ENCODE measurements at regions not wholly inside any gene's neighbourhood (a gene's known extent, or its start where the extent isn't known, plus 50 kb on each side); places are given as distances from the start of the nearest gene placed in this dataset.

DNA sequence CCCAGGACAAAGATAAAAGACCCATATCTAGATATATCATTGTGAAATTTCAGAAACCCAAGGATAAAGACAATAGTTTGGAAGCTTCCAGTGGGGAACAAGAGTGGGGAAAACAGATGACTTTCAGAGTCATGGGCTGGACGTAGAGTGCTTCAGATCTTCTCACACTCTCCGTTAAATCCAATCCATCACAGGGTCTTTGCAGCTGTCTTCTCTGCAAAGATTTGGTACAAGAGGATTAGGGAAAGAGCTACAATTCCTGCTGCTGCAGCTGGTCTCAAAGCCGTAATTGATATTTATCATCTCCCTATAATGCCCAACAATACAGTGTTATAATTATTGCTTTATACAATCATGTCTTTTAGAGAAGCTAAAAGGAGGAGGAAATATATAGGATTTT, 63.4 kb upstream of the CLPB start:
- H3K36me3 Mint-ChIP-seq (ENCODE audit: insufficient read depth, unreplicated experiment) = no peaks in the 10 kb centered on the region
- H3K27ac Mint-ChIP-seq (ENCODE audit: unreplicated experiment) = no peak overlapping the region
- no peaks in the 10 kb centered on the region for H3K9me3 Mint-ChIP-seq (ENCODE audit: unreplicated experiment)
- Histone ChIP-seq H3K27me3 (replicated peaks; ENCODE audit: control insufficient read depth, insufficient read depth, low read length) (no peaks in the 10 kb centered on the region), H3K4me3 (ENCODE audit: low read depth, low read length) (no peak overlapping the region), H3K9me3 (peaks cover 13% of the 10 kb centered on the region), H3K4me1 (no peaks in the 10 kb centered on the region), H3K36me3 (ENCODE audit: control insufficient read depth, insufficient read depth, low read length) (no peaks in the 10 kb centered on the region)
- intact Hi-C loops (cut with micrococcal nuclease; ENCODE audit: unreplicated experiment) = no loop called here
- ChIA-PET POLR2A (no interaction called here), CTCF (interaction anchor here (0.9 kb wide), 1 partner anchor 26 kb away, joined by 5 read pairs; no protein-coding TSS in a partner anchor)
- BruUV-seq (replicated peaks) = no TSS peak
- no peak overlapping the region for H3K4me3 Mint-ChIP-seq (ENCODE audit: unreplicated experiment)
- H3K4me1 Mint-ChIP-seq (ENCODE audit: low read depth, unreplicated experiment) = no peaks in the 10 kb centered on the region
- TF ChIP-seq, protein P1, sequence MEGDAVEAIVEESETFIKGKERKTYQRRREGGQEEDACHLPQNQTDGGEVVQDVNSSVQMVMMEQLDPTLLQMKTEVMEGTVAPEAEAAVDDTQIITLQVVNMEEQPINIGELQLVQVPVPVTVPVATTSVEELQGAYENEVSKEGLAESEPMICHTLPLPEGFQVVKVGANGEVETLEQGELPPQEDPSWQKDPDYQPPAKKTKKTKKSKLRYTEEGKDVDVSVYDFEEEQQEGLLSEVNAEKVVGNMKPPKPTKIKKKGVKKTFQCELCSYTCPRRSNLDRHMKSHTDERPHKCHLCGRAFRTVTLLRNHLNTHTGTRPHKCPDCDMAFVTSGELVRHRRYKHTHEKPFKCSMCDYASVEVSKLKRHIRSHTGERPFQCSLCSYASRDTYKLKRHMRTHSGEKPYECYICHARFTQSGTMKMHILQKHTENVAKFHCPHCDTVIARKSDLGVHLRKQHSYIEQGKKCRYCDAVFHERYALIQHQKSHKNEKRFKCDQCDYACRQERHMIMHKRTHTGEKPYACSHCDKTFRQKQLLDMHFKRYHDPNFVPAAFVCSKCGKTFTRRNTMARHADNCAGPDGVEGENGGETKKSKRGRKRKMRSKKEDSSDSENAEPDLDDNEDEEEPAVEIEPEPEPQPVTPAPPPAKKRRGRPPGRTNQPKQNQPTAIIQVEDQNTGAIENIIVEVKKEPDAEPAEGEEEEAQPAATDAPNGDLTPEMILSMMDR (IDR thresholded peaks at IDR 0.05; ENCODE audit: insufficient read depth in 1 of 2, low read depth in 1 of 2, low read length in 1 of 2, severe bottlenecking in 1 of 2, unreplicated experiment in 1 of 2) = no peak
- no peaks in the 10 kb centered on the region for H3K27me3 Mint-ChIP-seq (ENCODE audit: insufficient read depth, unreplicated experiment)
- DNase-seq = no peak

DNA sequence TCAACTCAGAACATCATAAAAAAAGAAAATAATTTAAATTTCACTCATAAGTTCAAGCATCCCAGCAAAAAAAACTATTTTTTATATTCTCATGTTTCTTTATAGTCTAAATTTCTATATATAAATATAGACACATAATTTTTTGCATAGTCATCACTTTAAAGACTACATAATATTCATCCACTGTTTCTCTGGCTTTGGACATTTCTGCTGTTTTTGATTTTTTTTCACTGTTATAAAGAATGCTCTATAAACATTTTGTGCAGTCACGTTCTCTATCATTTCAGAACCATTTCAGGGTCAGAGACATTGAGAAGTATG, 59.7 kb upstream of the CLPB start:
- Mint-ChIP-seq H3K9me3 (ENCODE audit: unreplicated experiment) (no peaks in the 10 kb centered on the region), H3K27ac (ENCODE audit: unreplicated experiment) (no peak overlapping the region), H3K27me3 (ENCODE audit: insufficient read depth, unreplicated experiment) (peaks cover 3% of the 10 kb centered on the region), H3K36me3 (ENCODE audit: insufficient read depth, unreplicated experiment) (no peaks in the 10 kb centered on the region), H3K4me1 (ENCODE audit: low read depth, unreplicated experiment) (no peaks in the 10 kb centered on the region), H3K4me3 (ENCODE audit: unreplicated experiment) (no peak overlapping the region)
- no TSS peak for BruUV-seq (replicated peaks)
- Histone ChIP-seq H3K27me3 (replicated peaks; ENCODE audit: control insufficient read depth, insufficient read depth, low read length) (no peaks in the 10 kb centered on the region), H3K36me3 (ENCODE audit: control insufficient read depth, insufficient read depth, low read length) (no peaks in the 10 kb centered on the region), H3K9me3 (no peaks in the 10 kb centered on the region), H3K4me3 (ENCODE audit: low read depth, low read length) (no peak overlapping the region), H3K4me1 (no peaks in the 10 kb centered on the region)
- TF ChIP-seq, protein P1 (IDR thresholded peaks at IDR 0.05; ENCODE audit: insufficient read depth in 1 of 2, low read depth in 1 of 2, low read length in 1 of 2, severe bottlenecking in 1 of 2, unreplicated experiment in 1 of 2) = no peak
- ChIA-PET CTCF (interaction anchor here (0.5 to 1.9 kb wide), 3 partner anchors 23 to 131 kb away, joined by 5 to 7 read pairs (median 5); no protein-coding TSS in a partner anchor), POLR2A (no interaction called here)
- intact Hi-C loops (cut with micrococcal nuclease; ENCODE audit: unreplicated experiment) = no loop called here
- no peak for DNase-seq

DNA sequence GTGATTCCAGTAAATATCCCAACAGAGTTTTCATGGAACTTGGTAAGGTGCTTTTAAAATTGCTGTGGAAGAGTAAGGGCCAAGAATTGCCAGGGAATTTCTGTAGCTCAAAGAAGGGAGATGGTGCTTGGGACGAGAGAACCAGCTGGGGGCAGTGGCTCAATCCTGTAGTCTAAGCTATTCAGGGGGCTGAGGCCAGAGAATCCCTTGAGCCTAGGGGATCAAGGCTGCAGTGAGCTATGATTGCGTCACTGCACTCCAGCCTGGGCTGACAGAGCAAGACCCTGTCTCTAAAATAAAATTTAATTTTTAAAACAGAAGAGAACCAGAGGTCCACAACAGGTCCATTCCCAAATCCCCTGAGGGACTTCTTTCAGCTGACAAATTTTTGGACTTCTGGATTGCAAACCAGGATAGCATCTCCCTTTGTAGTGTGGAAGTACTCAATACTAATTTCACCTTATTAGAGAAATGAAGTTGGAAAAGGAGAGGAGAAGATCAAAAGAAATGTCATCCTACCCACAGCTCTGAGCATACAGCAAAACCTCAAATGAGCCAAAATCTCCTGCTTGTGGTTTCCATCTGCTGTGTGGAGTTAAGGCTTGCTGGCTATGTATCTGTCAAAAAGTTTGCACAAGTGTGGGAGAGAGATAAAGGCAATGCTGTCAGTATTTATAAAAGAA, 59.2 kb upstream of the CLPB start:
- H3K4me1 Mint-ChIP-seq (ENCODE audit: low read depth, unreplicated experiment) = no peaks in the 10 kb centered on the region
- H3K27me3 Mint-ChIP-seq (ENCODE audit: insufficient read depth, unreplicated experiment) = peaks cover 4% of the 10 kb centered on the region
- BruUV-seq (replicated peaks) = no TSS peak

More for the DNA sequence above, 59.2 kb upstream of the CLPB start:
- Histone ChIP-seq H3K9me3 (no peaks in the 10 kb centered on the region), H3K27me3 (replicated peaks; ENCODE audit: control insufficient read depth, insufficient read depth, low read length) (no peaks in the 10 kb centered on the region), H3K4me1 (no peaks in the 10 kb centered on the region), H3K36me3 (ENCODE audit: control insufficient read depth, insufficient read depth, low read length) (no peaks in the 10 kb centered on the region), H3K4me3 (ENCODE audit: low read depth, low read length) (no peak overlapping the region)
- Mint-ChIP-seq H3K27ac (ENCODE audit: unreplicated experiment) (no peak overlapping the region), H3K9me3 (ENCODE audit: unreplicated experiment) (no peaks in the 10 kb centered on the region), H3K36me3 (ENCODE audit: insufficient read depth, unreplicated experiment) (no peaks in the 10 kb centered on the region), H3K4me3 (ENCODE audit: unreplicated experiment) (no peak overlapping the region)
- ChIA-PET CTCF (interaction anchor here (0.5 to 1.9 kb wide), 3 partner anchors 22 to 131 kb away, joined by 5 to 7 read pairs (median 5); no protein-coding TSS in a partner anchor), POLR2A (no interaction called here)
- intact Hi-C loops (cut with micrococcal nuclease; ENCODE audit: unreplicated experiment) = no loop called here
- TF ChIP-seq, protein P1 (IDR thresholded peaks at IDR 0.05; ENCODE audit: insufficient read depth in 1 of 2, low read depth in 1 of 2, low read length in 1 of 2, severe bottlenecking in 1 of 2, unreplicated experiment in 1 of 2) = no peak
- no peak for DNase-seq

Data from Caco-2 (cell line).